ENCODE measurements at regions not wholly inside any gene's neighbourhood (a gene's known extent, or its start where the extent isn't known, plus 50 kb on each side); places are given as distances from the start of the nearest gene placed in this dataset.
"Not testable (repeated sequence)": the region's sequence is repeated elsewhere in the genome, so short reads cannot be mapped to it uniquely, and the experiment has no call there.

DNA sequence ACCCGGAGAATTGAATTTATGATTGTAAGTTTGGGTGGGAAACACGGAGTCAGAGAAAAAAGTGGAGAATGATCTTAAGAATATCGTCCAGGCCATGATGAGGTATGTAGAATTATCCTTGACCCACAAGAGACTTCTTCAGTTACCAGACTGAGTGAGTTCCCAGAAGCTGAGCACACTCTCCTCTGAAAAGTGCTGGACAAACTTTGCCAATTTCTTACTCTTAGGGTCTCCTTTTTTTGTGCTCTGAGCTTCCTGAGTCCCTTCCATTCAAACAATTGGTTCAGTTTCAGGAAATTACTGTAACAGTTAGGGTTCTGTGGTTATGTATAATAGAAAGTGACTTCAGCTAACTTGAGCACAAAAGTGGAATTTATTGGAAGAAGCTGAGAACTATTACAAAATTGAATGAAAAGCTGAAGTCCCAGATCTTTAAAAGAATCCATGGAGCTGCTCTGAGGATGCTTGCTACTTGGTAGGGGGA, 50.6 kb upstream of the EHBP1 start:
- H3K4ac ChIP-seq (ENCODE audit: low read length): no peak overlapping the region
- no peaks in the 10 kb centered on the region for H3K79me1 ChIP-seq (ENCODE audit: low read depth, low read length)
- no peaks in the 10 kb centered on the region for H3K27me3 ChIP-seq (ENCODE audit: control insufficient read depth in 3 of 3, insufficient read depth in 3 of 3, low read depth in 1 of 3, low read length in 3 of 3)
- H4K91ac ChIP-seq (ENCODE audit: low read depth, low read length, poor library complexity): no peak overlapping the region
- no peak overlapping the region for H2BK12ac ChIP-seq (ENCODE audit: low read length)
- no peak overlapping the region for H2BK120ac ChIP-seq (ENCODE audit: low read depth, low read length)
- H3K18ac ChIP-seq (ENCODE audit: low read length): no peak overlapping the region
- H3K36me3 ChIP-seq (replicated peaks in 1 of 2; ENCODE audit: control insufficient read depth in 2 of 2, insufficient read depth in 2 of 2, low read length in 2 of 2): no peaks in the 10 kb centered on the region
- no peak overlapping the region for H2AFZ ChIP-seq (ENCODE audit: low read length)
- H2AK5ac ChIP-seq (ENCODE audit: low read depth, low read length): no peak overlapping the region
- no peak overlapping the region for H3K14ac ChIP-seq (ENCODE audit: low read length)
- H3K4me1 ChIP-seq (ENCODE audit: control insufficient read depth in 2 of 2, insufficient read depth in 1 of 2, low read depth in 1 of 2, low read length in 2 of 2): no peaks in the 10 kb centered on the region
- H3K23ac ChIP-seq (ENCODE audit: low read depth, low read length, poor library complexity): no peak overlapping the region
- no peak overlapping the region for H2BK5ac ChIP-seq (ENCODE audit: low read length)
- DNase-seq (ENCODE audit: low spot score): no peak
- WGBS, 2 donors (ENCODE audit: extremely low coverage in 2 of 2, insufficient read length in 2 of 2, insufficient replicate concordance in 1 of 2): no CpG with 5 or more reads among the region's 3 CpGs
- no peaks in the 10 kb centered on the region for H3K9me3 ChIP-seq (replicated peaks in 1 of 2; ENCODE audit: control insufficient read depth in 2 of 2, insufficient read depth in 1 of 2, low read depth in 1 of 2, low read length in 2 of 2)
- H2BK15ac ChIP-seq (ENCODE audit: low read length): no peak overlapping the region
- H3K9ac ChIP-seq (ENCODE audit: low read depth, low read length, poor library complexity): no peak overlapping the region
- no peak overlapping the region for H3K27ac ChIP-seq (replicated peaks; ENCODE audit: low read length)
- H3K4me3 ChIP-seq (ENCODE audit: low read length in 2 of 2): no peak overlapping the region
- no peak overlapping the region for H3K4me2 ChIP-seq (ENCODE audit: insufficient read depth, low read length, poor library complexity, severe bottlenecking)
- H4K8ac ChIP-seq (ENCODE audit: low read depth, low read length): no peak overlapping the region

GRCh38 chr2:62654423-62654791, 51.1 kb upstream of the EHBP1 start:
- no peaks in the 10 kb centered on the region for H3K79me1 ChIP-seq (ENCODE audit: low read depth, low read length)
- H2BK120ac ChIP-seq (ENCODE audit: low read depth, low read length): no peak overlapping the region
- no peak overlapping the region for H2AK5ac ChIP-seq (ENCODE audit: low read depth, low read length)
- H3K18ac ChIP-seq (ENCODE audit: low read length): no peak overlapping the region
- no peak overlapping the region for H3K27ac ChIP-seq (replicated peaks; ENCODE audit: low read length)
- H3K23ac ChIP-seq (ENCODE audit: low read depth, low read length, poor library complexity): no peak overlapping the region
- H2BK15ac ChIP-seq (ENCODE audit: low read length): no peak overlapping the region
- no peaks in the 10 kb centered on the region for H3K36me3 ChIP-seq (replicated peaks in 1 of 2; ENCODE audit: control insufficient read depth in 2 of 2, insufficient read depth in 2 of 2, low read length in 2 of 2)
- H4K8ac ChIP-seq (ENCODE audit: low read depth, low read length): no peak overlapping the region
- DNase-seq (ENCODE audit: low spot score): no peak
- no peak overlapping the region for H3K4me2 ChIP-seq (ENCODE audit: insufficient read depth, low read length, poor library complexity, severe bottlenecking)
- no peak overlapping the region for H3K4ac ChIP-seq (ENCODE audit: low read length)
- H3K14ac ChIP-seq (ENCODE audit: low read length): no peak overlapping the region
- WGBS, 2 donors (ENCODE audit: extremely low coverage in 2 of 2, insufficient read length in 2 of 2, insufficient replicate concordance in 1 of 2): no CpG with 5 or more reads among the region's 3 CpGs
- H3K4me3 ChIP-seq (ENCODE audit: low read length in 2 of 2): no peak overlapping the region
- H2BK5ac ChIP-seq (ENCODE audit: low read length): no peak overlapping the region
- no peak overlapping the region for H2AFZ ChIP-seq (ENCODE audit: low read length)
- no peaks in the 10 kb centered on the region for H3K9me3 ChIP-seq (replicated peaks in 1 of 2; ENCODE audit: control insufficient read depth in 2 of 2, insufficient read depth in 1 of 2, low read depth in 1 of 2, low read length in 2 of 2)
- H3K9ac ChIP-seq (ENCODE audit: low read depth, low read length, poor library complexity): no peak overlapping the region
- no peaks in the 10 kb centered on the region for H3K27me3 ChIP-seq (ENCODE audit: control insufficient read depth in 3 of 3, insufficient read depth in 3 of 3, low read depth in 1 of 3, low read length in 3 of 3)
- H4K91ac ChIP-seq (ENCODE audit: low read depth, low read length, poor library complexity): no peak overlapping the region
- H3K4me1 ChIP-seq (ENCODE audit: control insufficient read depth in 2 of 2, insufficient read depth in 1 of 2, low read depth in 1 of 2, low read length in 2 of 2): no peaks in the 10 kb centered on the region
- no peak overlapping the region for H2BK12ac ChIP-seq (ENCODE audit: low read length)

- H3K18ac ChIP-seq (ENCODE audit: low read length): no peak overlapping the region
- no peak overlapping the region for H4K91ac ChIP-seq (ENCODE audit: low read depth, low read length, poor library complexity)
- H3K9me3 ChIP-seq (replicated peaks in 1 of 2; ENCODE audit: control insufficient read depth in 2 of 2, insufficient read depth in 1 of 2, low read depth in 1 of 2, low read length in 2 of 2): no peaks in the 10 kb centered on the region
- no peak overlapping the region for H3K23ac ChIP-seq (ENCODE audit: low read depth, low read length, poor library complexity)
- H2AFZ ChIP-seq (ENCODE audit: low read length): no peak overlapping the region
- no peak for DNase-seq (ENCODE audit: low spot score)
- H3K4me1 ChIP-seq (ENCODE audit: control insufficient read depth in 2 of 2, insufficient read depth in 1 of 2, low read depth in 1 of 2, low read length in 2 of 2): no peaks in the 10 kb centered on the region
- H3K79me1 ChIP-seq (ENCODE audit: low read depth, low read length): no peaks in the 10 kb centered on the region
- H3K36me3 ChIP-seq (replicated peaks in 1 of 2; ENCODE audit: control insufficient read depth in 2 of 2, insufficient read depth in 2 of 2, low read length in 2 of 2): no peaks in the 10 kb centered on the region
- H2AK5ac ChIP-seq (ENCODE audit: low read depth, low read length): no peak overlapping the region
- H2BK5ac ChIP-seq (ENCODE audit: low read length): no peak overlapping the region
- no peak overlapping the region for H3K4me2 ChIP-seq (ENCODE audit: insufficient read depth, low read length, poor library complexity, severe bottlenecking)
- no peak overlapping the region for H3K4me3 ChIP-seq (ENCODE audit: low read length in 2 of 2)
- no peaks in the 10 kb centered on the region for H3K27me3 ChIP-seq (ENCODE audit: control insufficient read depth in 3 of 3, insufficient read depth in 3 of 3, low read depth in 1 of 3, low read length in 3 of 3)
- no peak overlapping the region for H2BK12ac ChIP-seq (ENCODE audit: low read length)
- no peak overlapping the region for H3K14ac ChIP-seq (ENCODE audit: low read length)
- no peak overlapping the region for H2BK15ac ChIP-seq (ENCODE audit: low read length)
- no peak overlapping the region for H2BK120ac ChIP-seq (ENCODE audit: low read depth, low read length)
- H3K9ac ChIP-seq (ENCODE audit: low read depth, low read length, poor library complexity): no peak overlapping the region
- H3K27ac ChIP-seq (replicated peaks; ENCODE audit: low read length): no peak overlapping the region
- H3K4ac ChIP-seq (ENCODE audit: low read length): no peak overlapping the region
- no peak overlapping the region for H4K8ac ChIP-seq (ENCODE audit: low read depth, low read length)
- WGBS, 2 donors (ENCODE audit: extremely low coverage in 2 of 2, insufficient read length in 2 of 2, insufficient replicate concordance in 1 of 2): no CpG with 5 or more reads among the region's 5 CpGs
These were observed 51.7 kb upstream of the EHBP1 start for GRCh38 chr2:62653582-62654422.

DNA sequence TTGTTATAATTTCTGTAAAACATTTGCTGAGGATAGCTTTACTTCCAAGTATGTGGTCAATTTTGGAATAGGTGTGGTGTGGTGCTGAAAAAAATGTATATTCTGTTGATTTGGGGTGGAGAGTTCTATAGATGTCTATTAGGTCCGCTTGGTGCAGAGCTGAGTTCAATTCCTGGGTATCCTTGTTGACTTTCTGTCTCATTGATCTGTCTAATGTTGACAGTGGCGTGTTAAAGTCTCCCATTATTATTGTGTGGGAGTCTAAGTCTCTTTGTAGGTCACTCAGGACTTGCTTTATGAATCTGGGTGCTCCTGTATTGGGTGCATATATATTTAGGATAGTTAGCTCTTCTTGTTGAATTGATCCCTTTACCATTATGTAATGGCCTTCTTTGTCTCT, 56.4 kb upstream of the EHBP1 start:
- H3K23ac ChIP-seq (ENCODE audit: low read depth, low read length, poor library complexity); H2BK15ac ChIP-seq (ENCODE audit: low read length); H4K8ac ChIP-seq (ENCODE audit: low read depth, low read length); H3K9me3 ChIP-seq (replicated peaks in 1 of 2; ENCODE audit: control insufficient read depth in 2 of 2, insufficient read depth in 1 of 2, low read depth in 1 of 2, low read length in 2 of 2); H3K18ac ChIP-seq (ENCODE audit: low read length); H3K79me1 ChIP-seq (ENCODE audit: low read depth, low read length); H3K4me2 ChIP-seq (ENCODE audit: insufficient read depth, low read length, poor library complexity, severe bottlenecking); H4K91ac ChIP-seq (ENCODE audit: low read depth, low read length, poor library complexity); H3K4me1 ChIP-seq (ENCODE audit: control insufficient read depth in 2 of 2, insufficient read depth in 1 of 2, low read depth in 1 of 2, low read length in 2 of 2); H3K4ac ChIP-seq (ENCODE audit: low read length); H2AK5ac ChIP-seq (ENCODE audit: low read depth, low read length); DNase-seq (ENCODE audit: low spot score); H3K27me3 ChIP-seq (ENCODE audit: control insufficient read depth in 3 of 3, insufficient read depth in 3 of 3, low read depth in 1 of 3, low read length in 3 of 3); H3K4me3 ChIP-seq (ENCODE audit: low read length in 2 of 2); H2BK12ac ChIP-seq (ENCODE audit: low read length); H3K9ac ChIP-seq (ENCODE audit: low read depth, low read length, poor library complexity); H2AFZ ChIP-seq (ENCODE audit: low read length); H3K36me3 ChIP-seq (replicated peaks in 1 of 2; ENCODE audit: control insufficient read depth in 2 of 2, insufficient read depth in 2 of 2, low read length in 2 of 2); H2BK5ac ChIP-seq (ENCODE audit: low read length); H3K14ac ChIP-seq (ENCODE audit: low read length); H3K27ac ChIP-seq (replicated peaks; ENCODE audit: low read length); H2BK120ac ChIP-seq (ENCODE audit: low read depth, low read length): not testable (repeated sequence)
- no CpG with 5 or more reads among the region's 2 CpGs for WGBS, 2 donors (ENCODE audit: extremely low coverage in 2 of 2, insufficient read length in 2 of 2, insufficient replicate concordance in 1 of 2)

Measured in neuronal stem cell (in vitro differentiated cells).